OCI-LY1 (cell line): ENCODE measurements at regions not wholly inside any gene's neighbourhood (a gene's known extent, or its start where the extent isn't known, plus 50 kb on each side); places are given as distances from the start of the nearest gene placed in this dataset.

Source experiments
- H2AFZ ChIP-seq: fragments of 200-600 bp; sonication (generic), shearing (Covaris generic); 2 replicates; pipeline ENCODE4 v1.6.0; 2014; ENCODE audit warnings: antibody characterized with exemption, mild to moderate bottlenecking, low read length
- H3F3A ChIP-seq: fragments of 200-600 bp; sonication (generic), shearing (Covaris generic); 2 replicates; pipeline ENCODE4 v1.6.0; 2014; ENCODE audit warnings: mild to moderate bottlenecking, antibody characterized with exemption, low read length, moderate library complexity; ENCODE audit not compliant: insufficient read depth
- H3K27ac ChIP-seq: fragments of 200-600 bp; sonication (generic); 2 replicates; pipeline ENCODE4 v1.5.1; 2014; ENCODE audit warnings: low read length, mixed run types, mild to moderate bottlenecking, low read depth; ENCODE audit not compliant: poor library complexity, severe bottlenecking
- H3K27me3 ChIP-seq: fragments of 200-600 bp; sonication (generic); 2 replicates; pipeline ENCODE4 v1.6.0; 2014; ENCODE audit warnings: antibody characterized with exemption, mild to moderate bottlenecking, low read length, moderate library complexity; ENCODE audit not compliant: insufficient read depth
- H3K36me3 ChIP-seq: fragments of 200-600 bp; sonication (generic); 2 replicates; pipeline ENCODE4 v1.6.1; 2014; ENCODE audit warnings: mild to moderate bottlenecking, antibody characterized with exemption, low read length, moderate library complexity, mixed read lengths; ENCODE audit not compliant: insufficient read depth
- H3K4me1 ChIP-seq: fragments of 200-600 bp; sonication (generic); 2 replicates; pipeline ENCODE4 v1.5.1; 2014; ENCODE audit warnings: mild to moderate bottlenecking, low read length, moderate library complexity; ENCODE audit not compliant: insufficient read depth, severe bottlenecking
- H3K4me2 ChIP-seq: fragments of 200-600 bp; sonication (generic), shearing (Covaris generic); 2 replicates; pipeline ENCODE4 v1.6.1; 2014; ENCODE audit warnings: low read length
- H3K4me3 ChIP-seq: fragments of 200-600 bp; sonication (generic); 2 replicates; pipeline ENCODE4 v1.5.1; 2014; ENCODE audit warnings: low read length, low read depth, mild to moderate bottlenecking, mixed read lengths; ENCODE audit not compliant: poor library complexity, severe bottlenecking
- H3K79me2 ChIP-seq: fragments of 200-600 bp; shearing (Covaris generic); 2 replicates; pipeline ENCODE4 v1.6.1; 2016; ENCODE audit warnings: mixed run types, low read length, mixed read lengths; ENCODE audit not compliant: insufficient read depth
- H3K9ac ChIP-seq: fragments of 200-600 bp; sonication (generic), shearing (Covaris generic); 2 replicates; pipeline ENCODE4 v1.6.1; 2014; ENCODE audit warnings: mild to moderate bottlenecking, low read length, mixed read lengths
- H3K9me2 ChIP-seq: fragments of 200-600 bp; sonication (generic), shearing (Covaris generic); 2 replicates; pipeline ENCODE4 v1.6.1; 2014; ENCODE audit warnings: low read depth, mild to moderate bottlenecking, low read length, mixed read lengths
- H3K9me3 ChIP-seq: fragments of 200-600 bp; shearing (Covaris generic); 2 replicates; pipeline ENCODE4 v1.6.1; 2014; ENCODE audit warnings: low read length, mixed read lengths
- H4K20me1 ChIP-seq: fragments of 200-600 bp; sonication (generic), shearing (Covaris generic); 2 replicates; pipeline ENCODE4 v1.6.0; 2016; ENCODE audit warnings: mild to moderate bottlenecking, low read length; ENCODE audit not compliant: insufficient read depth
- EZH2 ChIP-seq: fragments of 200-600 bp; sonication (generic), shearing (Covaris generic); IDR thresholded peaks from 2 replicates; pipeline ENCODE4 v1.8.0; 2017; ENCODE audit warnings: borderline replicate concordance, mixed run types, mild to moderate bottlenecking, antibody characterized with exemption, low read length, moderate library complexity, mixed read lengths
- TF ChIP-seq, protein P1 (sequence below): fragments of 200-600 bp; sonication (generic), shearing (Covaris generic); IDR thresholded peaks from 2 replicates; pipeline ENCODE4 v1.5.1; 2017; ENCODE audit warnings: mild to moderate bottlenecking, antibody characterized with exemption, low read length, moderate library complexity, mixed read lengths

DNA sequence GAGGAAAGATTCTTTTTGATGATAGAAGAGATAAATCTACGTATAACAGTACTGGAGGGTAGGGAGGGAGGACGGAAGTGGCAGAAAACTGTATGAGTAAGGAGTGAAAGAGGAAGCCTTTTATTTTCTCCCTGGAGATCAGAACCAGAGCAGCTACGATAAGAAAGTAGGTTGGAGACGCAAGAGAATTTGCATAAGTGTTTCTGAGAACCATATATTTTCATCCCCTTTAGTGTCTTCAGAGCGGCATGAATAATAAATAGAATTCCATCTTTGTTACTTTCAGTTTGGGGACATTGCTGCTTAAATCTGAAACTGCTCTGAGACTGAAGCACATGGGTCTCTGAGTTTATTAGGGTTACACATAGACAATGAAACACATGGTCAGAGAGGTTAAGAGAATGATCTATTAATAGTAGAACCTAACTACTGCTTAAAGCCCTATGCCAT, 230.2 kb upstream of the TNP1 start:
- H3K9me2 ChIP-seq, result no peaks in the 10 kb centered on the region
- H3K27me3 ChIP-seq, result no peaks in the 10 kb centered on the region
- H3K4me1 ChIP-seq, result no peaks in the 10 kb centered on the region
- H3K27ac ChIP-seq, result no peak overlapping the region
- no peaks in the 10 kb centered on the region for H3K79me2 ChIP-seq
- no peak for TF ChIP-seq EZH2
- TF ChIP-seq, protein P1, sequence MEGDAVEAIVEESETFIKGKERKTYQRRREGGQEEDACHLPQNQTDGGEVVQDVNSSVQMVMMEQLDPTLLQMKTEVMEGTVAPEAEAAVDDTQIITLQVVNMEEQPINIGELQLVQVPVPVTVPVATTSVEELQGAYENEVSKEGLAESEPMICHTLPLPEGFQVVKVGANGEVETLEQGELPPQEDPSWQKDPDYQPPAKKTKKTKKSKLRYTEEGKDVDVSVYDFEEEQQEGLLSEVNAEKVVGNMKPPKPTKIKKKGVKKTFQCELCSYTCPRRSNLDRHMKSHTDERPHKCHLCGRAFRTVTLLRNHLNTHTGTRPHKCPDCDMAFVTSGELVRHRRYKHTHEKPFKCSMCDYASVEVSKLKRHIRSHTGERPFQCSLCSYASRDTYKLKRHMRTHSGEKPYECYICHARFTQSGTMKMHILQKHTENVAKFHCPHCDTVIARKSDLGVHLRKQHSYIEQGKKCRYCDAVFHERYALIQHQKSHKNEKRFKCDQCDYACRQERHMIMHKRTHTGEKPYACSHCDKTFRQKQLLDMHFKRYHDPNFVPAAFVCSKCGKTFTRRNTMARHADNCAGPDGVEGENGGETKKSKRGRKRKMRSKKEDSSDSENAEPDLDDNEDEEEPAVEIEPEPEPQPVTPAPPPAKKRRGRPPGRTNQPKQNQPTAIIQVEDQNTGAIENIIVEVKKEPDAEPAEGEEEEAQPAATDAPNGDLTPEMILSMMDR, result no peak
- H3K9me3 ChIP-seq, result no peaks in the 10 kb centered on the region
- H3K4me2 ChIP-seq, result no peak overlapping the region
- no peaks in the 10 kb centered on the region for H4K20me1 ChIP-seq
- H3K9ac ChIP-seq, result no peak overlapping the region
- no peak overlapping the region for H3K4me3 ChIP-seq
- H2AFZ ChIP-seq, result no peak overlapping the region
- H3F3A ChIP-seq, result no peaks in the 10 kb centered on the region
- H3K36me3 ChIP-seq, result no peaks in the 10 kb centered on the region

DNA sequence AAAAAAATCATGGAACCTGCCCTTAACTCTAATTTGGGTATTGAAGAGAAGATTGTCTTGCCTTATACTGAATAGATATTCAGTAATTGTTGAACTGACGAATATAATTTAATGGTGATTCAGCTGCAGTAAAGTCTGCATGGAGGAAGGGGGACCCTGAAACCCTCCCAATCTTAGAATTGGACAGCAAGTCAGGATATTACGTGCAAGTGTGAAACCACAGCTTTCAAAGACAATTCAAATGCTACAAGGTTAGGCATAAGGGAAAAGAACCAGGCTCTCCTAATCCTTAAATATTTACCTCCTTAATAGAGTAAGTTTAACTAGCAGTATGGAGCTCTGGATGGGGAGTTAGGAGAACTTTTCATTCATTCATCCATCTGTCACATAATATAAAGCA, 226.9 kb upstream of the TNP1 start:
- H3K9me3 ChIP-seq, result no peaks in the 10 kb centered on the region
- H3K27ac ChIP-seq, result no peak overlapping the region
- no peak for TF ChIP-seq EZH2
- TF ChIP-seq, protein P1, result no peak
- H3K4me2 ChIP-seq, result no peak overlapping the region
- H4K20me1 ChIP-seq, result no peaks in the 10 kb centered on the region
- no peaks in the 10 kb centered on the region for H3K27me3 ChIP-seq
- no peaks in the 10 kb centered on the region for H3K4me1 ChIP-seq
- no peaks in the 10 kb centered on the region for H3K9me2 ChIP-seq
- no peak overlapping the region for H3K9ac ChIP-seq
- H2AFZ ChIP-seq, result no peak overlapping the region
- H3F3A ChIP-seq, result no peaks in the 10 kb centered on the region
- H3K79me2 ChIP-seq, result no peaks in the 10 kb centered on the region
- H3K4me3 ChIP-seq, result no peak overlapping the region
- H3K36me3 ChIP-seq, result no peaks in the 10 kb centered on the region

DNA sequence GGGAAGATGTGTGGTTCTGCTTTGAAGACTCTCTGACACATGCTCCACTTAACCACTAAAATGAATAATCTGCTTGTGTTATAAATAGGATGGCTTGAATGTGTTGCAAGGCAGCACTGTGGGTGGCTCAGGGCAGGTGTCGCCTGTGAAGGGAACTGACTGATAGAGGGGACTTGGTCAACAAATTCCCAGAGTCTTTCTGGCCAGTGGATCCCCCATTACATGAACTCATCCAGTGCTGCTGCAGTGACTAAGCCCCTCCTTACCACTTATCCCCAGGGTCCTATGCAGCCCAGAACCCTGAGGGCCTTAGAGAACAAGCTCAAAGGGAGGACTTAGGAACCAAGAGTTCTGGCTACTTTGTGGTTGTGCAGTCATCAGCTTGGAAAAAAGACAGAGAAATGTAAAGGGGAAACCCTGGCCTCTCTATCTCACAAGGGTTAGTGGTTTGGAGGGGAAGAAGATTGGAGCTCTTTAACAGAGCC, 226.2 kb upstream of the TNP1 start:
- TF ChIP-seq EZH2, result no peak
- TF ChIP-seq, protein P1, result no peak
- Histone ChIP-seq H3K4me1 (no peaks in the 10 kb centered on the region), H3F3A (no peaks in the 10 kb centered on the region), H3K36me3 (no peaks in the 10 kb centered on the region), H2AFZ (no peak overlapping the region), H3K27me3 (no peaks in the 10 kb centered on the region), H3K4me2 (no peak overlapping the region), H3K9me3 (no peaks in the 10 kb centered on the region), H3K4me3 (no peak overlapping the region), H3K27ac (no peak overlapping the region), H3K9ac (no peak overlapping the region), H3K9me2 (no peaks in the 10 kb centered on the region), H4K20me1 (no peaks in the 10 kb centered on the region), H3K79me2 (no peaks in the 10 kb centered on the region)
